NCI-H2196 (cell line): ENCODE measurements at regions not wholly inside any gene's neighbourhood (a gene's known extent, or its start where the extent isn't known, plus 50 kb on each side); places are given as distances from the start of the nearest gene placed in this dataset.
"Not testable (repeated sequence)": the region's sequence is repeated elsewhere in the genome, so short reads cannot be mapped to it uniquely, and the experiment has no call there.

Source experiments
- DNase-seq: peaks from one replicate; lab custom pipeline; 2025; ENCODE audit not compliant: unreplicated experiment; lab: John Stamatoyannopoulos, UW

DNA sequence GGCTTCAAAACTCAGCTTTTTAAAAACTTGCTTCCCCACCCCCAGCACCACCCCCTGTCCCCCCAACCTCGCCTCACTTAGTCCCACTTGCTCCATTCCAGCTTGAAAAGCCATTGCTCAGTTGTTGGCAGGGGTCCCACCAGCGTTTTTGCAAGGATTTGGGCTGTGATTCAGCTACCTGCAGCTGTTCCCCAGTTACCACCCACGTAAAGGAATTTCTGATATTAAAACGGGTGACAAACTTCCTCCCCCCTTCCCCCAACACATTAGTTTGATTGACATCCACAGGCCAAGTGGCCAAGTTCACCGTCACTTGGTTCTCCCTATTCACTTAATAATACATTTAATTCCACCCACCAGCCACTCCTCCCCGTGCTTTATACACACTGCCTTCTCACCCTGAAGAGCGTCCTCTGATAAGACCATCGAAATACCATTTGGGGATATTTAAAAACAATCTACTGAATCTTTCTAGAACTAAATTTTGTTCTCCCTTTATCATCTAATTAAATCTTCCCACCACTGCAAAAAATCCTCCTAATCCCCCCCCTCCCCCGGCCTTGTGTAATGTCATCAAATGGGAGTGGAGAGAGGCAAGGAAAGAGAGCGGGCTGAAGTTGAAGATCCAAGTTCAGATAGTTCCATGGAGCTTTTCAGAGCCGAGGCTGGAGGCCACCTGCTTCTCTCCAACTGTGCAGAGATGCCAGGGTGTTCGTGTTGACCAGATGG is 55.1 kb downstream of the SOX9 start:
- peak; percentile 51 for DNase-seq

DNA sequence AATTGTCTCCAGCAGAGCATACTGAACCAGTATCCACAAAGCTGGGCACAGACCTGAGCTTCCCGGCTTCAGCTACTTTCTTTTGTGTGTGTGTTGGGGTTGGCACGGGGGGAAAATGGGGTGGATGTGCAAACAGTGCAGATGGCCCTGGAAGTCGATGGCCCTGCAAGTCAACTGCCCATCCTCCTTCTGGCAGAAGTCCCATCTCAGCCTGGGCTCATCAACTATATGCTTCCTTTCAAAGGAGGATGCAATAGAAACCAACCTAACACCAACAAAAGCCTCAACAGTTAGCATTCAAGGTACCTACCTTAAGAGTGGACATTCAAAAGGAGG is 55.7 kb downstream of the SOX9 start:
- peak; percentile 94 for DNase-seq

DNA sequence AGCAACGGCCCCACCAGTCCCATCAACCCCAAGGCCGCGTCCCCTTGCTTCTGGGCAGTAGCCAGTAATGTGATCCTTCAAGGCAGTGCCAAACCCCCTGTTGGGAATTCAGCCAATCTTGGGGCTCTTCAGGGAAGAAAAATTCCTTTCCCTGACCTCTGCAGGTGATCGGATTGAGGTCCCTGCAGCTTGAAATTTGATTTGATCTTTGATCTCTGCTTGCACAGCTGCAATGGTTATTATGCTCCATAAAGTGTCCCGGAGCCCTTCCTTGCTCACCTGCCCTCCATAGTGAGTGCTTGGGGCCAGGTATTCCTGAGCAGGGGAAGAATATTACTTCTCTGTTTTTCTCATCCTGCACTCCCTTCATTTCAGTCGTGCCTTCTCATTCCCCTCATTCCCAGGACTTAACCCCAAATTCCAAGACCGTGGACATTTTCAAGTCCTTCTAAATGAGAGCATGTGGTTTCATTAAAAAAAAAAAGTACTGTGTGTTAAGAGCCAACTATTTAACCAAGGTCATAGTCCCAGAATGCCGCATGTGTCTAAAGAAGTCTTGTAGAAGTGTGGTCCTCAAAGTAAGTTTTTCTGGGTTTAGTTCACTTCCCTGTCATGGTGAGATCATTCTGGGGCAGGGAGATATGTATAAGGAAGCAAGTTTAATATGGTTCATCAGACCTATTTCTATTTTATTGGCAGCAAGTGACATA is 56.3 kb downstream of the SOX9 start:
- DNase-seq: peak; percentile 90

DNA sequence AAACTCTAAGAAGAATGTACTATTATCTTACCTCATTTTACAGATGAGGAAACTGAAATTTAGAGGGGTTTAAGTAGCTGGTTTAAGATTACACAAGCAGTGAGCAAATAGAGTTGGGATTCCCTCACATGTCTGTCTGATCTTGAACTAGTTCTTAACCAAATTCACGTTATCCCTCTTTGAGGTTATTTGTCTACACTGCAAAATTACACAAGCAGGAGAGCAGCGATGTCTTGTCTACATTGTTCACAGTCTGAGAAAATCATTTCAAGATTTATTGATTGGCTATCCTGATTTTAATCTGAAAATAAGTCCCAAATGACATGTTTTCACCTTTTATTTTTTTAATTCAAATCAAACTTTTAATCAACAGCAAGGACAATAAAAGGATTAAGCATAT is 56.9 kb downstream of the SOX9 start:
- DNase-seq: no peak

DNA sequence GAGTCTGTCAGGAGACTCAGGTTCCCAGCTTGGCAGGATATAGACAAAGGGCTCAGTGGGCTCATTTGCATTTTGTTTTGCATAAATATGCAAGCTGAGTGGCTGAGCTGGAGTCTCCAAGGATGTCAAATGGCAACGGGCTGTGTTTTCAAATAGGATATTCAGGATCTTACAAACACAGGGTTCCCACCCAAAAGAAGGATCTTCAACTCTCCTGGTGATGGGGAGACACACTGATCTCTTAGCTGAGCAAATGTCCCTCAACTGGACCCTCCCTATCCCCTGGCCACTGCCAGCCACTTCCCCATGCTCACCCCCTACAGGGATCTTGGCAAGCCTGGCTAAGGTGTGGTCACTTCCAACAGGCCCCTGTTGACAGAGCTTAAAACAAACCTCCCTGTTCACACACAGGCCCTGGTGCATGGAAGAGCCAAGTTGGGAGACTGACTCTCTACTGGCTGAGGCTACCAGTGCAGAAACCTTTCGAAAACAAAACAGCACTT is 61.6 kb downstream of the SOX9 start:
- peak; percentile 17 for DNase-seq

DNA sequence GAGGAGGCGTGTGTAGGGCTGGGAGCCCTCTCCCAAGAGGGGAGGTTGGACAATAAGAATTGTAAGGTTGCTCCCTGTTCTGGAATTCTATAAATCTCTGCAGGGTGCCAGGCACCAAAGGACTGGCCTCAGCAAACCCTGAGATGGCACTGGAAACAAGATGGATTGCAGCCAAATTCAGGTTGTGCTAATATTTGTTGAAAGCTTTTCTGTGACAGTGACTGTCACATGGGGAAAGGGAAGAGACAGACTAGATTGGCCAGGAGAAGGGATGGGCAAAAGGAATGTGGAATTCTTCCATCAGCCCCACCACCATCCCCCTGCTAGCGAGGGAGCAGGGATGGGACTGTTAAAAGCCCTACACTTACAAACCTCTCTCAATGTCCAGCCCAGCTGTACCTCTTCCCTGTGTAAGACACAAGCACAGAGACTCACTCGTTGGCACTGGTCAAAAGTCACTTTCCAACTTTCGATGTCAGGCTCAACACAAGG is 62.4 kb downstream of the SOX9 start:
- peak; percentile 36 for DNase-seq

DNA sequence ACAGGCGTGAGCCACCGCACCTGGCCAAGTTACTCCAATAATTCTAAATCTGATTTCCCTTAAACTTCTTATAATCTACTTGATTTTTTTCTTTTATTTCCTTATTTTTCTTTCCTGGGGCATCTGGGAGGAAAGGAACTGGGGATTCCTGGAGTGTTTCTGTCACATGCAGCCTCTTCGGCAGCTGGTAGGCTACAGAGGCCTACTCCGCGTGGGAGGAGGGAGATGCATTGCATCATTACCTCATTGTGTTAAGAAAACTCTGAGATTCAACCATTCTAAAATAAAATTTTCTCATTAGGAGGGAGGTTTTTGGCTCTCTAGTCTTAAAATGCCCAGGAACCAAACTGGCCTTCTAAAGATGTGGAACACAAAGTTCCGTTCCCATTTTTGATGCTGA is 64.0 kb downstream of the SOX9 start:
- no peak for DNase-seq

DNA sequence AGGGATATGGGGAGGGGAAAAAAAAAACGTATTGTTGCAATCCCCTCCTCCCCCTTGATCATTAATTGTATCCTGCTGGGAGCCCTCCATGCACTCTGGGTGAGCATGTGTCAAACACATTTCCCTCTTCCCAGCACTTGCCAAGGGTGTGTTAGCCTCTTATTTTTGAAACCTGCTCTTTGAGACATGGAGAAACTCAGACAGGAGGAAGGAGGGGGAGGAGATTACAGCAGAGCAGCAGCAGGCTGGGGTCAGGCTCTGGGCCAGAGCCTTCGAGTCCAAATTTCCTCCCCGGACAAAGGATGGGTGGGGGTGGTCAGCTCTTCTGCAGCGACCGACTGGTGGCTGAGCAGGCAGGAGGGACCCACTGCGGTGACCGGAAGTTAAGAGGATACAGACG is 64.7 kb downstream of the SOX9 start:
- no peak for DNase-seq

DNA sequence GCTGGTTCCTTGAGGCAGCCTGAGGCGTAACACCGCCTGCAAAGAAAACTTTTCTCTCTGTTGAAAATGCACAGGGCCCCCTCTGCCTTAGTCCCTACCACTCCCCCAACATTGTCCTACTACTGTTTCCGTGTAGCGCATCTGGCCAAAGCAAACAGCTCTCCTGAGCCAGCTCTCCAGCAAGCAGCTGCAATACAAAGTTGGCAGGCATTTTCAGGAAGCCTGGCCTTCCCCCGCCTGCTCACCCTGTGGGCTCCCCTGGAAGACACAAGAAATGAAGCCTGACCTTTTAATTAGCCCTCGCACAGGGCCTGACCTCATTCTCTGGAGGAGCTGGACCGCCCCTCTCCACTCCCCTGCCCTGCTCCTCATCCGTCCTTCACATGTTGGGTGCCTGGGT is 66.7 kb downstream of the SOX9 start:
- DNase-seq: peak; percentile 93

DNA sequence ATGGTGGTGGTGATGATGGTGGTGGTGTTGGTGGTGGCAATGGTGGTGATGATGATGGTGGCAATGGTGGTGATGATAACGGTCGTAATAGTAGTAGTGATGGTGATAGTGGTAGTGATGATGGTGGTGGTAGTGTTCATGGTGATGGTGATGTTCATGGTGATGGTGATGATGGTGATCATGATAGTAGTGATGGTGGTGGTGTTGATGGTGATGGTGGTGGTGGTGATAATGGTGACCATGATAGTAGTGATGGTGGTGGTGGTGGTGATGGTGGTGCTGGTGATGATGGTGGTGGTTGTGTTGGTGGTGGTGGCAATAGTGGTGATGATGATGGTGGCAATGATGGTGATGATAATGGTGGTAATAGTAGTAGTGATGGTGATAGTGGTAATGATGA is 68.0 kb downstream of the SOX9 start:
- no peak for DNase-seq

DNA sequence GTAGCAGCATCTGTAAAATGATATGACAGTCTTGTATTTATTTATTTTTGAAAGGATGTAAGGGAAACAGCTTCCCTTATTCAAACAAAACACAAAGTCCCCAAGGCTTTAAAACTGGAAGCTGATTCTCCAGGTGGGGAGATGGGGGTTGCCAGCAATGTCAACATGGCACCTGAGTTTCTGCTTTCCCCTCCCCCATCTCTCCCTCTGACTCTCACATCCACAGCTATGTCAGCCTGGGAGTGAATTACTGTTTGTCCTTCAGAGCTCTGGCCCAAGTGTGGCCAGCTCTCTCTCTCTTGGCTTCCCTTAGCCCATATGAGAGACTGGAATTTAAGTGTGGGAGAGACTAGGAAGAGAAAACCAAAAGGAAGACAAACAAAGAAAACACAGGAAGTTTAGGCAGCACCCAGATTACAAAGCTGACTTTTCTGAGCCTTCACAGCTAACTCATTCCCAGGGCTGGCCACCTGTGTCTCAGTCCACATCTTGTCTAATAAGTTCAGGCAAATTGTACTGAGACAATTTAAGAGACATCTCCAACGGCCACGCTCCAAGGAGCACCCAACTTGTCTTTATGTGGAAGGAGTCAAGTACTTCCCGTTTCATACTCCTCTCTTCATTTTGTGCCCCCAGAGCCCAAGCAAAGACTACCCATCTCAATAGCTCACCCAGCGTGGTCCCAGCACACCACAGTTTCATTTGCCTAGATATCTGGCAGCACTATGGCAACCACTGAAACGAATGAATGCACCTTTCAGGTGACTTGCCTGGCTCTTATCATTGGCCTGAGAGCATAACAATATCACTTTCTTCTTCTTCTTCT is 69.2 kb downstream of the SOX9 start:
- DNase-seq: peak; percentile 79

DNA sequence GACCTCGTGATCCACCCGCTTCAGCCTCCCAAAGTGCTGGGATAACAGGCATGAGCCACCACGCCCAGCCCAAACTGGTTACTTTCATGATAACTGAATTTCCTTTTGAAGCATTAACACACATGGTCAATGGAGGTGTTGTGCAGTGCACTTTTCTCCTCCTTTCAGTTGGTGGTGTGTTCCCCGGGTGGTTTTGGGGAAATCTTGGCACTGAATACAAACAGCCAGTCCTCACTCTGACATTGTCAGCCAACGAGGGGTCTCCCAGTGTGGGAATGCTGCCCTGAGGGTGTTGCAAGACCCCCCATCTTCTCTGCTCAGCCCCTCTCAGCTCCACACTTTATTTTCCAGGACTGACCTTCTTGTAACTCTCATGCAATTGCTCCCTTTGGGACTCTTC is 70.5 kb downstream of the SOX9 start:
- no peak for DNase-seq

DNA sequence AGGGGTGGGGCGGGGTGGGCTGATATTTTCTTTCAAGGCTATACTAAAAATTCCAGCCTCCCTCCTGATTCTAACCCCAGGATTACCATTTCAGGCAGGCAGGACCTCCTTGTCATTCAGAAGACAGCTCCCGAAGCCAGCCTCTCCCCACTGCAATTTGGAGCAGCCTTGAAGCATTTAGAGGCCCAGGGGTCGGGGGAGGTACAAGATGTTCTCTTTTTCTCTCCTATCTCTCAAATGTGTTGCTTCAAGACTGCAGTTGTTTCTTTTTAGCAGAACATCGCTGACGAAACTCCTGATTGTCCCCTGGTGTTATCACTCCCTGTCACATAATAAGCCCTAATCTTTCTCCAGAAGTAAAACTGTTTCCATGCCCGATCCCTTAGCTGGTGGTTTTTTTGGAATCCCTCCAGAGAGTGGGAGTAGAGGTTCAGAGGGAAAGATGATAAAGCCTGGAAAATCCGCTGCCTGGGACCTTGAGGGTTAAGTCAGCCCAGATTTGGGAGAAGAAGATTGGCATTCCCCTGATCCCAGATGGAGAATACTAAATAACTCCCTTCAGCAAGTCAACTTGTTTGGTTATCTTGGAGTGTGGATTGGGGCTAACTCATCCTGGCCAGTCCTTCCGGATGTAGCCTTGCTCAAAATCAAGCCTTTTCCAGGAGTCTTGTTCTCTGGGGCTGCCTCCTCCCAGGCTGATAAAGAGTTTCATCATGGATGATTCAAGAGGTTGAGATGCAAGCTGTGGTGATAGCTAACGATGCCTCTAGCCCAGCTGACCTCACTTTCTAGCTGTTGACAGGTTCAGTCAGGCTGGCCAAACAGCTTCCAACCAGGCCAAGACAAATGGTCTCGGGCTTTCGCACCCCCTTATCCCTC is 71.3 kb downstream of the SOX9 start:
- no peak for DNase-seq

DNA sequence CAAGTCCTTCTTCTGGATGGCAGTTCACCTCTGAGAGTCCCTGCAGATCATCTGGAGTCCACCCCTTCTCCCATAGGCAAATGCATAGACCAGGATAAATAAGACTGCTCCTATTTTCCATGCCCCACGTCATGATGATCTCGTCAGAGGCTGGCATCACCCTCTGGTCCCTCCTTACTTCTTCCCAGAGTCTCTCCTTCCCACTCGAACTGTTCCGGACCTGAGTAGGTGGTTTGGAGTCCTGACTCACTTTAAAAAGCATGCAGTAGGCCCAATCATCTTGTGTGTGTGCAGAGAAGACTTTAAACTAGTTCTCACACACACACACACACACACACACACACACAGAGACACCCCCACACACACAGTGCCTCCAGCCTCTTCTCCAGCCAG is 72.0 kb downstream of the SOX9 start:
- DNase-seq: no peak

DNA sequence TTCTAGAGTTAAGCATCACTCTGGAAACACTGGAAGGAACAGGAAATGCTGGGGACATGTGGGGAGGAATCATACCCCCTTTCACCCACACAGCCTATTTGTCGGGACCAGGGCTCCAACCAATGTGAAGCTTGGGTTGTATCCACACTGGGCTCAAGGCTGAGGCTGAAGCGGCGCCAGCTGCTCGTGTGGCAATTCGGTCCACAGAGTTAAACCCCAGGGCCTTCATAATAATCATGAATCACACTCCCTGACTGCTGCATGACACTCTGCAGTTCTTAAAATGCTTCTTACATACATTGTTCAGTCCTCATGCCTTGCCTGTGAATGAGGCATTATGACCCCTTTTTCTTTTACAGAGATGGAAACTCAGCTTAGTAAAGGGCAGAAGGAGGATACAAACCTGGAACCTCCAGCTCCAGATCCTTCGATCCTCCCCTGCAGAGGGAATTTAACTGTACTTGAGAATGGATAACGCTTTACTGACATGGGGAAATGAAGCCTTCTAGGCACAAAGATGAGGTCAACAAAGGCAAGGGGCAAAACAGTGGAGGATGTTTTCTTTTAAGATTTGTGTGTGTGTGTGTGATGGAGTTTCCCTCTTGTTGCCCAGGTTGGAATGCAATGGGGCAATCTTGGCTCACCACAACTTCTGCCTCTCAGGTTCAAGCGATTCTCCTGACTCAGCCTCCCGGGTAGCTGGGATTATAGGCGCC is 72.7 kb downstream of the SOX9 start:
- DNase-seq: no peak

DNA sequence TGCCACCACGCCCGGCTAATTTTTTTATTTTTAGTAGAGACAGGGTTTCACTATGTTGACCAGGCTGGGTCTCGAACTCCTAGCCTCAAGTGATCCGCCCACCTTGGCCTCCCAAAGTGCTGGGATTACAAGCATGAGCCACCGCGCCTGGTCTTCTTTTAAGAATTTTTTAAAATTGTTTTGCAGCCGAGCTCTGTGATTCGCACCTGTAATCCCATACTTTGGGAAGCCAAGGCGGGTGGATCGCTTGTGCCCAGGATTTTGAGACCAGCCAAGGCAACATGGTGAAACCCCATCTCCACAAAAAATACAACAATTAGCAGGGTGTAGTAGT is 73.3 kb downstream of the SOX9 start:
- DNase-seq: not testable (repeated sequence)

DNA sequence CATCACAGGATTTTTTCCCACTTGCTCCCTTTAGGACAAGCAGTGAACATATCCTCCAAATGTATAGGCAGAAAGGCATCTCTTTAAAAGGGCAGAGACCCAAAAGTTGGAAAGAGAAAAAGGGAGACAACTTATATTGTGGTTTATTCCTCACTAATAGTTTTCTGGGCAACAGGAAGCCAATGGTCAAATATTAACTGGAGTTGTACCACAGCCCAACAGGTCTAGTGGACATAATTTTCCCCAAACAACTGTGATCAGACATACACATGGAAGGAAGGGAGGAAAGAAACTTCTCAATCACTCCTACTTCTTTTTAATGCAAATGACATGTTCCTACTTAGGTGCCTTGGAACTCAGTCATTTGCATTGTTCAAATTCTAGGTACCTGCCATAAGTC is 78.4 kb downstream of the SOX9 start:
- no peak for DNase-seq

DNA sequence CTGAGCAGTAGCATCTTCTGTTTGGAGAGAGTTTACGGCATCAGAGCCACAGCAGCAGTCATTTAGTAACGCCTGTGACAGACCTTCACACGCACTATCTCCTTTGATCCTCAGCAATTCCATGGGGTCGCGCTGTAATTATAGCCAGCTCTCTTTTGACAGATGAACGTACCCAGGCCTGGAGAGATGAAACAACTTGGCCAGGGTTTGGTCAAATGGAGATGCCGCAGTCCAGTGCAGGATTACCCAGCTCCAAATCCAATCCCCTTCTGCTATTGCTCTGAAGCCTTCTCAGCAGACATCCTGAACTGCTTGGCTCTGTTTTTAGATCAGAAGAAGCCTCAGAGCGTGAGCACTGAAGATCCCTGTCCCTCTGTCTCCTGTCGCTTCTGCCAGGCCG is 83.9 kb downstream of the SOX9 start:
- no peak for DNase-seq

DNA sequence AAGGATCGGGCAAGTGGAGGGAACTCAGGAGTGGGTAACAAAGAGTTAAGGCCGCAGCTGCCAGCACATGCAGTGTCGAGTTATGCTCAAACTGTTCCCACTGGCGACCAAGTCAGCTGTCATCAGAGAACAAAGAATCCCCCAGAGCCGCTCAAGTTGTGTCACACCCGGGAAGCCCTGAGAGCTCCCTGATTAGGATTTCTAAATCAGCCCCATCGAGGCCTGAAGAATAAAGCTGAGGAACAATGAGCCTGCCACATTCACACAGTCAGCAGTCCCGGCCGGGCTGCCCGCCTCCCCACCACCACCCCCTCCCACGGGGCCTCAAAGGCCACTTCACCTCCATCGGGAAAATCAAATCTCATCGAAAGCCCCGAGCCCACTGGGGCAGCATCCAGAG is 84.5 kb downstream of the SOX9 start:
- no peak for DNase-seq

DNA sequence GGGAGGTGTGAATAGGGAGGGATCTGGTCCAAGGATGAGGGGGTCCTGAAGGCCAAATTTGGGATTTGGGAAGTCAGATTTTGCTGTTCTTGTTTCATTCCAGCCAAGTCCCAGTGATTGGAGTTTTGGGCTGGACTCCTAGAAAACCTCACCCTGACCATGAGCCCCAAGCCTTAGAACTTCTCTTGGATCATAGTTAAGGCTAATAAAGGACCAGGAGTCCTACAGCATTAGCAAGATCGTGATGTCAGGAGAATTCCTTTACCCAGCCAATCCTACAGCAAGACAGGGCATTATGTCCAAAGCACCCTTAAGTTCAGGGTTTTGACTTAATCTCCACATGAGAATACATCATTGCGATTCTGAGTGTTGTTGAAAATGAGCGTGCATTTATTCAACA is 85.0 kb downstream of the SOX9 start:
- DNase-seq: no peak
